ENCODE measurements at regions not wholly inside any gene's neighbourhood (a gene's known extent, or its start where the extent isn't known, plus 50 kb on each side); places are given as distances from the start of the nearest gene placed in this dataset.

- TF ChIP-seq CTCF (IDR thresholded peaks at IDR 0.05): no peak
- H3K36me3 ChIP-seq: no peaks in the 10 kb centered on the region
- no peak overlapping the region for H3K4me3 ChIP-seq
- no peaks in the 10 kb centered on the region for H3K27me3 ChIP-seq
- H3K4me1 ChIP-seq: no peaks in the 10 kb centered on the region
- DNase-seq: no peak
- H3K9me3 ChIP-seq: no peaks in the 10 kb centered on the region
- intact Hi-C loops (cut with DNase I): no loop called here
- no peak overlapping the region for H3K9ac ChIP-seq (ENCODE audit: low read depth in 2 of 2, low read length in 2 of 2)
- no peak overlapping the region for H3K27ac ChIP-seq
These were observed 1089.6 kb upstream of the SORCS1 start for GRCh38 chr10:108254089-108254488.

- Histone ChIP-seq H3K27ac (no peak overlapping the region), H3K27me3 (no peaks in the 10 kb centered on the region), H3K4me3 (no peak overlapping the region), H3K4me1 (no peaks in the 10 kb centered on the region), H3K9ac (ENCODE audit: low read depth in 2 of 2, low read length in 2 of 2) (no peak overlapping the region), H3K9me3 (no peaks in the 10 kb centered on the region), H3K36me3 (no peaks in the 10 kb centered on the region)
- intact Hi-C loops (cut with DNase I): no loop called here
- no peak for DNase-seq
- TF ChIP-seq CTCF (IDR thresholded peaks at IDR 0.05): no peak
These were observed 1088.3 kb upstream of the SORCS1 start for GRCh38 chr10:108252771-108253170.

- Histone ChIP-seq H3K9me3 (no peaks in the 10 kb centered on the region), H3K4me1 (no peaks in the 10 kb centered on the region), H3K27me3 (no peaks in the 10 kb centered on the region), H3K4me3 (no peak overlapping the region), H3K9ac (ENCODE audit: low read depth in 2 of 2, low read length in 2 of 2) (no peak overlapping the region), H3K36me3 (no peaks in the 10 kb centered on the region), H3K27ac (no peak overlapping the region)
- intact Hi-C loops (cut with DNase I): no loop called here
- DNase-seq: no peak
- no peak for TF ChIP-seq CTCF (IDR thresholded peaks at IDR 0.05)
These were observed 1086.6 kb upstream of the SORCS1 start for GRCh38 chr10:108250936-108251620.

- H3K9me3 ChIP-seq: no peaks in the 10 kb centered on the region
- no peak for DNase-seq
- TF ChIP-seq CTCF (IDR thresholded peaks at IDR 0.05): no peak
- H3K9ac ChIP-seq (ENCODE audit: low read depth in 2 of 2, low read length in 2 of 2): no peak overlapping the region
- intact Hi-C loops (cut with DNase I): no loop called here
- no peaks in the 10 kb centered on the region for H3K36me3 ChIP-seq
- no peaks in the 10 kb centered on the region for H3K27me3 ChIP-seq
- no peak overlapping the region for H3K4me3 ChIP-seq
- no peak overlapping the region for H3K27ac ChIP-seq
- H3K4me1 ChIP-seq: no peaks in the 10 kb centered on the region
These were observed 1085.4 kb upstream of the SORCS1 start for GRCh38 chr10:108249940-108250339.

GRCh38 chr10:108244443-108245228 is 1080.1 kb upstream of the SORCS1 start:
- DNase-seq: no peak
- H3K9ac ChIP-seq (ENCODE audit: low read depth in 2 of 2, low read length in 2 of 2): no peak overlapping the region
- no peaks in the 10 kb centered on the region for H3K36me3 ChIP-seq
- no peaks in the 10 kb centered on the region for H3K4me1 ChIP-seq
- H3K27ac ChIP-seq: no peak overlapping the region
- TF ChIP-seq CTCF (IDR thresholded peaks at IDR 0.05): no peak
- intact Hi-C loops (cut with DNase I): no loop called here
- H3K4me3 ChIP-seq: no peak overlapping the region
- H3K27me3 ChIP-seq: no peaks in the 10 kb centered on the region
- no peaks in the 10 kb centered on the region for H3K9me3 ChIP-seq

Measured in colonic mucosa (tissue), 4 donors.